GM12878 (cell line): ENCODE measurements at regions not wholly inside any gene's neighbourhood (a gene's known extent, or its start where the extent isn't known, plus 50 kb on each side); places are given as distances from the start of the nearest gene placed in this dataset.

Source experiments
- ATAC-seq: fragments of 200-7000 bp; cut with Tn5 transposase; 3 replicates; pipeline ENCODE4 v1.9.1; 2020; ENCODE audit warnings: mild to moderate bottlenecking, moderate library complexity
- BruUV-seq: library from RNA; stranded (reverse); fragments of 400-500 nt; replicated peaks from 2 replicates; lab custom pipeline; 2021; lab: Mats Ljungman, UMichigan
- CTCF ChIA-PET: fragments of 300-600 bp; sonication (Branson Sonifier 250); formaldehyde crosslinking; extraction: SDS; loops from one replicate; lab custom pipeline; 2021; ENCODE audit warnings: inconsistent platforms; lab: Yijun Ruan, JAX
- POLR2A ChIA-PET: fragments of 350-600 bp; formaldehyde crosslinking; extraction: SDS; loops from one replicate; lab custom pipeline; 2021; ENCODE audit warnings: inconsistent platforms; lab: Charles Lee
- RAD21 ChIA-PET: fragments of 300-600 bp; sonication (Branson Sonifier 250); formaldehyde crosslinking; loops from one replicate; lab custom pipeline; 2023; ENCODE audit warnings: antibody characterized with exemption; ENCODE audit not compliant: unreplicated experiment; lab: Charles Lee
- SMC1A ChIA-PET: fragments of 300-600 bp; sonication (Branson Sonifier 250); formaldehyde crosslinking; loops from one replicate; lab custom pipeline; 2023; ENCODE audit not compliant: unreplicated experiment, uncharacterized antibody; lab: Charles Lee
- DNase-seq: peaks from one replicate; pipeline ENCODE4 v3.0.0-alpha.2; 2011; ENCODE audit warnings: low read depth, low spot score
- FAIRE-seq: peaks from 3 replicates; lab custom pipeline; 2011; peaks lifted over from hg19 to GRCh38; lab: Jason Lieb, UNC
- H2AFZ ChIP-seq: 2 replicates; pipeline ENCODE4 v1.6.0; 2011; ENCODE audit warnings: low read depth, low read length, control low read depth; ENCODE audit not compliant: control insufficient read depth
- H3K27ac ChIP-seq: 2 replicates; pipeline ENCODE4 v1.5.1; 2011; ENCODE audit warnings: control low read depth; ENCODE audit not compliant: control insufficient read depth, insufficient read depth
- H3K27me3 ChIP-seq, 2 experiments: replicated peaks in 1 of 2; 2 replicates each; pipeline versions ENCODE4 v1.6.0 to v1.6.1; 2011; ENCODE audit warnings: low read length in 1 of 2; ENCODE audit not compliant: control insufficient read depth in 2 of 2, insufficient read depth in 2 of 2
- H3K36me3 ChIP-seq, 2 experiments: 2 replicates each; pipeline ENCODE4 v1.5.1; 2011; ENCODE audit warnings: low read length in 1 of 2; ENCODE audit not compliant: control insufficient read depth in 2 of 2, insufficient read depth in 2 of 2
- H3K4me1 ChIP-seq: 2 replicates; pipeline ENCODE4 v1.6.1; 2011; ENCODE audit warnings: mild to moderate bottlenecking, low read length, moderate library complexity, mixed read lengths; ENCODE audit not compliant: control insufficient read depth, insufficient read depth
- H3K4me2 ChIP-seq: 2 replicates; pipeline ENCODE4 v1.6.0; 2011; ENCODE audit warnings: control low read depth; ENCODE audit not compliant: control insufficient read depth, insufficient read depth
- H3K4me3 ChIP-seq: fragments of 200-600 bp; sonication (generic); 2 replicates; pipeline ENCODE4 v1.5.1; 2016
- H3K79me2 ChIP-seq: 2 replicates; pipeline ENCODE4 v1.6.0; 2011; ENCODE audit warnings: low read length; ENCODE audit not compliant: control insufficient read depth, insufficient read depth
- H3K9ac ChIP-seq: 2 replicates; pipeline ENCODE4 v1.8.0; 2011; ENCODE audit warnings: low read length, control low read depth, mixed read lengths; ENCODE audit not compliant: control insufficient read depth, insufficient read depth
- H3K9me3 ChIP-seq: replicated peaks from 3 replicates; pipeline ENCODE4 v1.5.1; 2011; ENCODE audit warnings: mild to moderate bottlenecking, low read length; ENCODE audit not compliant: control insufficient read depth, insufficient read depth
- H4K20me1 ChIP-seq: 2 replicates; pipeline ENCODE4 v1.6.0; 2011; ENCODE audit not compliant: control insufficient read depth, insufficient read depth
- NFXL1 ChIP-seq: fragments of 450-650 bp; IDR thresholded peaks from 2 replicates; pipeline ENCODE4 v1.6.1; 2017; ENCODE audit warnings: antibody characterized with exemption, mild to moderate bottlenecking, borderline replicate concordance
- PBX3 ChIP-seq: IDR thresholded peaks from 2 replicates; pipeline ENCODE4 v1.6.1; 2011; ENCODE audit warnings: mild to moderate bottlenecking, low read depth, low read length, moderate library complexity; ENCODE audit not compliant: insufficient replicate concordance
- SIN3A ChIP-seq: IDR thresholded peaks from 2 replicates; pipeline ENCODE4 v1.6.1; 2012; ENCODE audit warnings: low read depth, low read length, improper control_type of control experiment
- ZBTB40 ChIP-seq: fragments of 450-650 bp; IDR thresholded peaks from 2 replicates; pipeline ENCODE4 v1.6.1; 2016; ENCODE audit warnings: mild to moderate bottlenecking, moderate library complexity, borderline replicate concordance
- ZNF217 ChIP-seq: fragments of 450-650 bp; IDR thresholded peaks from 2 replicates; pipeline ENCODE4 v1.6.1; 2017; ENCODE audit warnings: antibody characterized with exemption, mild to moderate bottlenecking
- WGBS: methylation state at CpG from one replicate; pipeline ENCODE4 v1.1.6; 2016; ENCODE audit warnings: low lambda C conversion rate; ENCODE audit not compliant: insufficient replicate concordance, insufficient coverage; ENCODE audit errors: missing lambda C conversion rate; 5-methylcytosine and 5-hydroxymethylcytosine counted together
- in situ Hi-C: fragments of 300-500 bp; cut with MboI; formaldehyde crosslinking; loops from 9 replicates; pipeline ENCODE4 v1.14.3; 2018; ENCODE audit warnings: mixed read lengths
- intact Hi-C: fragments of 100-400 bp; cut with micrococcal nuclease; formaldehyde crosslinking; loops from one replicate; pipeline ENCODE4 v1.14.2; 2022; ENCODE audit not compliant: unreplicated experiment
- TF ChIP-seq, protein P1 (sequence below): fragments of 450-650 bp; IDR thresholded peaks from 2 replicates; pipeline ENCODE4 v1.6.1; 2017; ENCODE audit warnings: antibody characterized with exemption, mild to moderate bottlenecking, moderate library complexity
- TF ChIP-seq, protein P2 (sequence below): fragments of 450-650 bp; formaldehyde crosslinking; IDR thresholded peaks from 2 replicates; pipeline ENCODE4 v1.4.0; 2020; ENCODE audit warnings: mild to moderate bottlenecking, moderate library complexity

- H2AFZ ChIP-seq: no peak overlapping the region
- ChIA-PET RAD21 (no interaction called here), SMC1A (no interaction called here), CTCF (no interaction called here), POLR2A (no interaction called here)
- ATAC-seq: no peak
- no peak overlapping the region for H3K27ac ChIP-seq
- 30% methylated on average over 5 of the region's 5 CpGs for WGBS
- intact Hi-C loops: loop anchor here (10.0 kb wide), 1 partner anchor 627 kb away; no protein-coding TSS in a partner anchor
- DNase-seq: no peak
- in situ Hi-C loops: no loop called here
- H3K9me3 ChIP-seq: no peaks in the 10 kb centered on the region
- H3K4me3 ChIP-seq: no peak overlapping the region
- no peaks in the 10 kb centered on the region for H4K20me1 ChIP-seq
- H3K4me2 ChIP-seq: no peak overlapping the region
- BruUV-seq: no TSS peak
- H3K79me2 ChIP-seq: no peaks in the 10 kb centered on the region
- no peaks in the 10 kb centered on the region for H3K4me1 ChIP-seq
- H3K27me3 ChIP-seq: no peaks in the 10 kb centered on the region
- H3K36me3 ChIP-seq: no peaks in the 10 kb centered on the region
- FAIRE-seq: no peak
- no peak overlapping the region for H3K9ac ChIP-seq
- TF ChIP-seq ZNF217 (no peak), SIN3A (no peak), ZBTB40 (no peak), NFXL1 (no peak), PBX3 (no peak)
- TF ChIP-seq, protein P1, sequence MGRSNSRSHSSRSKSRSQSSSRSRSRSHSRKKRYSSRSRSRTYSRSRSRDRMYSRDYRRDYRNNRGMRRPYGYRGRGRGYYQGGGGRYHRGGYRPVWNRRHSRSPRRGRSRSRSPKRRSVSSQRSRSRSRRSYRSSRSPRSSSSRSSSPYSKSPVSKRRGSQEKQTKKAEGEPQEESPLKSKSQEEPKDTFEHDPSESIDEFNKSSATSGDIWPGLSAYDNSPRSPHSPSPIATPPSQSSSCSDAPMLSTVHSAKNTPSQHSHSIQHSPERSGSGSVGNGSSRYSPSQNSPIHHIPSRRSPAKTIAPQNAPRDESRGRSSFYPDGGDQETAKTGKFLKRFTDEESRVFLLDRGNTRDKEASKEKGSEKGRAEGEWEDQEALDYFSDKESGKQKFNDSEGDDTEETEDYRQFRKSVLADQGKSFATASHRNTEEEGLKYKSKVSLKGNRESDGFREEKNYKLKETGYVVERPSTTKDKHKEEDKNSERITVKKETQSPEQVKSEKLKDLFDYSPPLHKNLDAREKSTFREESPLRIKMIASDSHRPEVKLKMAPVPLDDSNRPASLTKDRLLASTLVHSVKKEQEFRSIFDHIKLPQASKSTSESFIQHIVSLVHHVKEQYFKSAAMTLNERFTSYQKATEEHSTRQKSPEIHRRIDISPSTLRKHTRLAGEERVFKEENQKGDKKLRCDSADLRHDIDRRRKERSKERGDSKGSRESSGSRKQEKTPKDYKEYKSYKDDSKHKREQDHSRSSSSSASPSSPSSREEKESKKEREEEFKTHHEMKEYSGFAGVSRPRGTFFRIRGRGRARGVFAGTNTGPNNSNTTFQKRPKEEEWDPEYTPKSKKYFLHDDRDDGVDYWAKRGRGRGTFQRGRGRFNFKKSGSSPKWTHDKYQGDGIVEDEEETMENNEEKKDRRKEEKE: no peak
- TF ChIP-seq, protein P2, sequence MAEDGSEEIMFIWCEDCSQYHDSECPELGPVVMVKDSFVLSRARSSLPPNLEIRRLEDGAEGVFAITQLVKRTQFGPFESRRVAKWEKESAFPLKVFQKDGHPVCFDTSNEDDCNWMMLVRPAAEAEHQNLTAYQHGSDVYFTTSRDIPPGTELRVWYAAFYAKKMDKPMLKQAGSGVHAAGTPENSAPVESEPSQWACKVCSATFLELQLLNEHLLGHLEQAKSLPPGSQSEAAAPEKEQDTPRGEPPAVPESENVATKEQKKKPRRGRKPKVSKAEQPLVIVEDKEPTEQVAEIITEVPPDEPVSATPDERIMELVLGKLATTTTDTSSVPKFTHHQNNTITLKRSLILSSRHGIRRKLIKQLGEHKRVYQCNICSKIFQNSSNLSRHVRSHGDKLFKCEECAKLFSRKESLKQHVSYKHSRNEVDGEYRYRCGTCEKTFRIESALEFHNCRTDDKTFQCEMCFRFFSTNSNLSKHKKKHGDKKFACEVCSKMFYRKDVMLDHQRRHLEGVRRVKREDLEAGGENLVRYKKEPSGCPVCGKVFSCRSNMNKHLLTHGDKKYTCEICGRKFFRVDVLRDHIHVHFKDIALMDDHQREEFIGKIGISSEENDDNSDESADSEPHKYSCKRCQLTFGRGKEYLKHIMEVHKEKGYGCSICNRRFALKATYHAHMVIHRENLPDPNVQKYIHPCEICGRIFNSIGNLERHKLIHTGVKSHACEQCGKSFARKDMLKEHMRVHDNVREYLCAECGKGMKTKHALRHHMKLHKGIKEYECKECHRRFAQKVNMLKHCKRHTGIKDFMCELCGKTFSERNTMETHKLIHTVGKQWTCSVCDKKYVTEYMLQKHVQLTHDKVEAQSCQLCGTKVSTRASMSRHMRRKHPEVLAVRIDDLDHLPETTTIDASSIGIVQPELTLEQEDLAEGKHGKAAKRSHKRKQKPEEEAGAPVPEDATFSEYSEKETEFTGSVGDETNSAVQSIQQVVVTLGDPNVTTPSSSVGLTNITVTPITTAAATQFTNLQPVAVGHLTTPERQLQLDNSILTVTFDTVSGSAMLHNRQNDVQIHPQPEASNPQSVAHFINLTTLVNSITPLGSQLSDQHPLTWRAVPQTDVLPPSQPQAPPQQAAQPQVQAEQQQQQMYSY (CRISPR knock-in tag): no peak
These were observed 61.5 kb downstream of the PRDM13 start for GRCh38 chr6:99668036-99668705.
